SK-N-SH (cell line): ENCODE measurements at regions not wholly inside any gene's neighbourhood (a gene's known extent, or its start where the extent isn't known, plus 50 kb on each side); places are given as distances from the start of the nearest gene placed in this dataset.

Experiments
- EP300 ChIP-seq, 2 experiments: IDR thresholded peaks; 2 replicates each; pipeline versions ENCODE4 v1.4.0 to v1.6.1; 2012; ENCODE audit warnings: borderline replicate concordance in 1 of 2, low read depth in 1 of 2, low read length in 1 of 2
- GATA2 ChIP-seq: sonication (generic); formaldehyde crosslinking; IDR thresholded peaks from 2 replicates; pipeline ENCODE4 v1.5.0; 2020; ENCODE audit warnings: mild to moderate bottlenecking, missing genetic modification reagents
- MXI1 ChIP-seq: IDR thresholded peaks from 2 replicates; pipeline ENCODE4 v1.6.1; 2012; ENCODE audit warnings: mild to moderate bottlenecking, low read depth, low read length, improper control_type of control experiment
- RCOR1 ChIP-seq: fragments of 150-350 bp; IDR thresholded peaks from 2 replicates; pipeline ENCODE4 v1.6.1; 2017; ENCODE audit warnings: antibody characterized with exemption, low read length
- SMC3 ChIP-seq: IDR thresholded peaks from 2 replicates; pipeline ENCODE4 v1.6.1; 2012; ENCODE audit warnings: low read depth, low read length, improper control_type of control experiment
- TAF1 ChIP-seq: IDR thresholded peaks from 2 replicates; pipeline ENCODE4 v1.6.1; 2012; ENCODE audit warnings: low read depth, mild to moderate bottlenecking, low read length, moderate library complexity, borderline replicate concordance
- TEAD4 ChIP-seq: IDR thresholded peaks from 2 replicates; pipeline ENCODE4 v1.4.0; 2012; ENCODE audit warnings: mild to moderate bottlenecking, borderline replicate concordance; ENCODE audit not compliant: insufficient read depth
- TF ChIP-seq, protein P1 (sequence below): fragments of 200-600 bp; sonication (generic); IDR thresholded peaks from 2 replicates; pipeline ENCODE4 v1.6.1; 2017; ENCODE audit warnings: antibody characterized with exemption, mild to moderate bottlenecking, moderate library complexity
- TF ChIP-seq, protein P2 (sequence below): IDR thresholded peaks from 2 replicates; pipeline ENCODE4 v1.4.0; 2012; ENCODE audit warnings: low read depth
- TF ChIP-seq, protein P3 (sequence below): IDR thresholded peaks from 2 replicates; pipeline ENCODE4 v1.4.0; 2012; ENCODE audit warnings: low read depth, borderline replicate concordance
- TF ChIP-seq, protein P4 (sequence below): IDR thresholded peaks from 2 replicates; pipeline ENCODE4 v1.4.0; 2012; ENCODE audit warnings: low read depth, borderline replicate concordance

DNA sequence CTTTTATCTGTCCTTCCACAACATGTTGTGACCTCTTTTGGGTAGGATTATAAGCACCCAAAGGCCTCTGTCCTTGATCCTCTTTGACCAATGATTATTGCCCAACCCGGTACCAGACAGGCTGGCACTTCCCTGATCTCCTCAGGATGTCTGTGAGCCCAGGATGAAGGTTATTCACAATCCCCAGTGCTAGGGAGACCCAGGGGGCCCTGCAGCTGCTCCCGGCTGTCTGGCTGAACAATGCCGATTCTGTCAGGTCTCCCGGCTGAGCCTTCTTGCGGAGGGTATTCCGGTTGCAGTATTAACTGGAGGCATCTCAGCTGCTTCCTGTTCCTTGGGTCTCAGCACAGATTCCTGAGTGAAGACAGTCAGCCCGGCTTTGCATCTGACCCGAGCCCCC lies 71.2 kb upstream of the CDON start:
- TF ChIP-seq, protein P1, sequence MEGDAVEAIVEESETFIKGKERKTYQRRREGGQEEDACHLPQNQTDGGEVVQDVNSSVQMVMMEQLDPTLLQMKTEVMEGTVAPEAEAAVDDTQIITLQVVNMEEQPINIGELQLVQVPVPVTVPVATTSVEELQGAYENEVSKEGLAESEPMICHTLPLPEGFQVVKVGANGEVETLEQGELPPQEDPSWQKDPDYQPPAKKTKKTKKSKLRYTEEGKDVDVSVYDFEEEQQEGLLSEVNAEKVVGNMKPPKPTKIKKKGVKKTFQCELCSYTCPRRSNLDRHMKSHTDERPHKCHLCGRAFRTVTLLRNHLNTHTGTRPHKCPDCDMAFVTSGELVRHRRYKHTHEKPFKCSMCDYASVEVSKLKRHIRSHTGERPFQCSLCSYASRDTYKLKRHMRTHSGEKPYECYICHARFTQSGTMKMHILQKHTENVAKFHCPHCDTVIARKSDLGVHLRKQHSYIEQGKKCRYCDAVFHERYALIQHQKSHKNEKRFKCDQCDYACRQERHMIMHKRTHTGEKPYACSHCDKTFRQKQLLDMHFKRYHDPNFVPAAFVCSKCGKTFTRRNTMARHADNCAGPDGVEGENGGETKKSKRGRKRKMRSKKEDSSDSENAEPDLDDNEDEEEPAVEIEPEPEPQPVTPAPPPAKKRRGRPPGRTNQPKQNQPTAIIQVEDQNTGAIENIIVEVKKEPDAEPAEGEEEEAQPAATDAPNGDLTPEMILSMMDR: no peak
- TF ChIP-seq MXI1: no peak
- TF ChIP-seq TAF1: no peak
- TF ChIP-seq EP300 (IDR thresholded peaks at IDR 0.05; ENCODE audit: borderline replicate concordance in 1 of 2, low read depth in 1 of 2, low read length in 1 of 2): no peak
- TF ChIP-seq, protein P2, sequence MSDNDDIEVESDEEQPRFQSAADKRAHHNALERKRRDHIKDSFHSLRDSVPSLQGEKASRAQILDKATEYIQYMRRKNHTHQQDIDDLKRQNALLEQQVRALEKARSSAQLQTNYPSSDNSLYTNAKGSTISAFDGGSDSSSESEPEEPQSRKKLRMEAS: no peak
- TF ChIP-seq SMC3: no peak
- no peak for TF ChIP-seq GATA2 (CRISPR knock-in tag)
- TF ChIP-seq, protein P3, sequence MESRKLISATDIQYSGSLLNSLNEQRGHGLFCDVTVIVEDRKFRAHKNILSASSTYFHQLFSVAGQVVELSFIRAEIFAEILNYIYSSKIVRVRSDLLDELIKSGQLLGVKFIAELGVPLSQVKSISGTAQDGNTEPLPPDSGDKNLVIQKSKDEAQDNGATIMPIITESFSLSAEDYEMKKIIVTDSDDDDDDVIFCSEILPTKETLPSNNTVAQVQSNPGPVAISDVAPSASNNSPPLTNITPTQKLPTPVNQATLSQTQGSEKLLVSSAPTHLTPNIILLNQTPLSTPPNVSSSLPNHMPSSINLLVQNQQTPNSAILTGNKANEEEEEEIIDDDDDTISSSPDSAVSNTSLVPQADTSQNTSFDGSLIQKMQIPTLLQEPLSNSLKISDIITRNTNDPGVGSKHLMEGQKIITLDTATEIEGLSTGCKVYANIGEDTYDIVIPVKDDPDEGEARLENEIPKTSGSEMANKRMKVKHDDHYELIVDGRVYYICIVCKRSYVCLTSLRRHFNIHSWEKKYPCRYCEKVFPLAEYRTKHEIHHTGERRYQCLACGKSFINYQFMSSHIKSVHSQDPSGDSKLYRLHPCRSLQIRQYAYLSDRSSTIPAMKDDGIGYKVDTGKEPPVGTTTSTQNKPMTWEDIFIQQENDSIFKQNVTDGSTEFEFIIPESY: no peak
- TF ChIP-seq, protein P4, sequence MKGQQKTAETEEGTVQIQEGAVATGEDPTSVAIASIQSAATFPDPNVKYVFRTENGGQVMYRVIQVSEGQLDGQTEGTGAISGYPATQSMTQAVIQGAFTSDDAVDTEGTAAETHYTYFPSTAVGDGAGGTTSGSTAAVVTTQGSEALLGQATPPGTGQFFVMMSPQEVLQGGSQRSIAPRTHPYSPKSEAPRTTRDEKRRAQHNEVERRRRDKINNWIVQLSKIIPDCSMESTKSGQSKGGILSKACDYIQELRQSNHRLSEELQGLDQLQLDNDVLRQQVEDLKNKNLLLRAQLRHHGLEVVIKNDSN: no peak
- no peak for TF ChIP-seq TEAD4
- no peak for TF ChIP-seq RCOR1
